Islet precursor cell (in vitro differentiated cells): ENCODE measurements at regions not wholly inside any gene's neighbourhood (a gene's known extent, or its start where the extent isn't known, plus 50 kb on each side); places are given as distances from the start of the nearest gene placed in this dataset.

Experiments
- DNase-seq: peaks from one replicate; pipeline ENCODE4 v3.0.0-alpha.2; 2018

GRCh38 chr13:34256236-34256635, 438.3 kb downstream of the RFC3 start:
- DNase-seq = no peak

DNA sequence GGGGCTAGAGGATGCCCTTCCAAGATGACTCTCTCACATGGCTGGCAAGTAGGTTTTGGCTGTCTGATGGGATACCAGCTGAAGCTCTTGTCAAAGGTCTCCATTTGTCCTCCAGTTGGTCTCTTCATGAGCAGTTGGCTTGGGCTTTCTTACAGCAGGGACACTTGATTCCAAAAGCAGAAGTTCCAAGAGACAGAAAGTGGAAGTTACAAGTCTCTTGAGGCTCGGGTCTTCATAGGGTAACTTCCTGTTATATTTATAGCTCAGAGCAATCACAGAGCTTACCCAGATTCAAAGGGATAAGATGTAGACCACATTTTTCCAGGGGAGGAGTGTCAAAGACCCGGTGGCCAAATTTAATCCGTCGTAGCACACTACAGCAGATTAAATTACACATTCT, 440.0 kb downstream of the RFC3 start:
- DNase-seq = no peak

GRCh38 chr13:34258646-34259386, 440.9 kb downstream of the RFC3 start:
- no peak for DNase-seq

GRCh38 chr13:34263681-34264080, 445.7 kb downstream of the RFC3 start:
- no peak for DNase-seq

- no peak for DNase-seq
Observed at GRCh38 chr13:34265046-34265679, 447.2 kb downstream of the RFC3 start.

DNA sequence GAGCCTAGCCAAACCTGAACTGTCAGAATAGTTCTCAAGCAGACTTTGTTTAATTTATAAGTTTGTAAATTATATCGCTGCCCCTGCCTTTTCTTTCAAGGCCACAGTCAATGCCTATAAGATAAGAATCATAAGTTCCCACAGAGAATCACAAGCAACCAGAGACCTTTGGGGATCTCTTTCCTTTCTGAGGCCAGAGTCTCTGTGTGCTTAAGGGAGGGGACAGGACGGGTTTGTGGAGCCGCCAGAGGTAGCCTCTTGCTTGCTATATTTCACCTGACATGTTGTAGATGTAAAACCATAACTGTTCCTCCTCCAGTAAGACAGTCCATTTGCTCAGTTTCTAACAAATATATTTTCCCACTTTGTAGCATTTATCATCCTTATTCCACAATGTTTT, 458.8 kb downstream of the RFC3 start:
- no peak for DNase-seq

- DNase-seq = no peak
Observed at GRCh38 chr13:34277936-34278335, 460.0 kb downstream of the RFC3 start.

DNA sequence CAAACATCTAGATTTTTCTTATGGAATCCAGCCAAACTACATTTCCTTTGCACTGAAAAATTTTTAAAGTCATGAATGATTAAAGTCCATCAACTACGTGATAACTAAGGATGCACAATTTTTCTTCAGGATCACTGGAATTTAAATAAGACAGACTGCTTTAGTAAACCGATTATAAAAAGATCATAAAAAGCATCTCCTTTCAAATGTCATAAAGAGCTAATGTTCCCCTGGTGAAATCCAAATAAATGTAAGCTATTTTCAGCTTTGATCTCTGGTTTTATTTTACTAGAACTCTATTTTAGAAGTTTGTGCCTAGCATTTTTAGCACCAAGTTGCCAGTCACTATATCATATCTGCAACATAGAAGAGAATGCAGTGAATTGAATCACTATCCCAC, 460.8 kb downstream of the RFC3 start:
- no peak for DNase-seq

DNA sequence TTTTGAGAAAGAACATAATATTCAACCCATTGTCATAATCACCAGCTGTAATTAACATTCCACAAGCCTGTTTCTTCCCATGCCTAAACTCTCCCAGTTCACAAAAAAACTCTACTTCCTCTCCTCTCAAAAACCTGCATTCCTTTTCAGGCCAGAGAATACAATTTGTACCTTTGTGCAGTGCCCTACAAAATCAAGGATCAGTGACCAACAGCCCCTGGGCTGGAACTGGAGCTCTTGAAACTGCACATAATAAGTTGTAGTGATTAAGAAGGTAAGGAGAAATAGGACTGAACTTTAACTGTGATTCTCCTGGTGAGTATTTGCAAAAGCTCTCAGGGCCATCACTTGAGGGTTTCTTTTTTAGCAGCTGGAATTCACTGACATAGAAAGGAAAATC, 472.7 kb downstream of the RFC3 start:
- DNase-seq = peak; percentile 56

GRCh38 chr13:34294483-34295129, 476.7 kb downstream of the RFC3 start:
- DNase-seq = no peak

GRCh38 chr13:34300559-34300958, 482.6 kb downstream of the RFC3 start:
- DNase-seq = no peak

DNA sequence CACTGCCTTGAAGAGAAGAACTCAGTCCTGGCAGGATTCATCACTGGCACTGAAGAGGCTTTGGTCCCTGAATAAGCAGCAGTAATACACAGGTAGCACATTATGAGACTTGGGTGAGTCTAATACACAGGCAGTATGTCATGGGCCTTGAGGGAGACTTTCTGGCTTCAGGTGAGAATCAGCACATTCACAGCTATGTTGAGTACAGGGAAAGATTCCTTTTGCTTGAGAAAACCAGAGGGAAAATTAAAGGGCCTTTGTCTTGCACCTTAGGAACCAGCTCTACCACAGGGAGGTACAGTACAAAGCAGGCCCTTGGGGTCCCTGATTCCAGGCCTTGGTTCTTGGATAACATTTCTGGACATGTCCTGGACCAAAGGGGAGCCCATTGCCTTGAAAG, 484.6 kb downstream of the RFC3 start:
- no peak for DNase-seq

GRCh38 chr13:34303346-34303745, 485.4 kb downstream of the RFC3 start:
- DNase-seq = no peak

- no peak for DNase-seq
Observed at GRCh38 chr13:34307607-34308006, 489.7 kb downstream of the RFC3 start.

- no peak for DNase-seq
Observed at GRCh38 chr13:34308725-34309124, 490.8 kb downstream of the RFC3 start.

GRCh38 chr13:34310539-34310938, 492.6 kb downstream of the RFC3 start:
- DNase-seq = no peak

DNA sequence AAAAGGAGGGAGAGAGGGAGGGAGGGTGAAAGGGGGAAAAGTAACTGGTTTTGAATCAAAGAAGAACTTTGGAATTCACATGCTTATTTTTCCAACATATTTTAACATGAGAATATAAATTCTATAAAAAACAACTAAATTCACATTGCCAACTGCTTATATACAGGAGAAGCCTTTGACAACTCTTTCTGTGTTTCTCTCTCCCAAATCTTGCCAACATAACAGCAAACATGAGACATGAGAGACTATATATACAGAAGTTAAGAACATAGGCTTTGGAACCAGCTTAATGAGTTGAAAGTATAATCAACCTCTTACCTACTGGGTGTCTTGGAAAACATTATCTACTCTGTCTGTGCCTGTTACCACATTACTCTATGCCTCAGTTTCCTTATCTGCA, 493.3 kb downstream of the RFC3 start:
- DNase-seq = no peak

- no peak for DNase-seq
Observed at GRCh38 chr13:34312578-34312977, 494.6 kb downstream of the RFC3 start.

GRCh38 chr13:34320084-34320483, 502.1 kb downstream of the RFC3 start:
- DNase-seq = no peak

- DNase-seq = no peak
Observed at GRCh38 chr13:34322014-34322742, 504.2 kb downstream of the RFC3 start.

DNA sequence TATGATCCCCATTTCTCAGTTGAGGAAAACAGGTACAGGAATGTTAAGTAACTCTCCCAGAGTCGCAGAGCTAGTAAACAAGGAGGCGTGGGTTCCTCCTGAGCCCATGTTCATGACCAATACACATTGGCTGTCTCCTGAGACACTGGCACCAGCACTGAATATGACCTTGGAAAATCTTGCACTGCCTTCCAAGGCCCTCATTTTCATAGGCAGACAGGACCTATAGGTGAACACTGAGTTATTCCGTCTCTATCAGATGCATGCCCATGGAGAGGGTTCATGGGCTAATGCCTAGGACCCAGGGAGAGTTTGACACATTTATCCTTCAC, 504.8 kb downstream of the RFC3 start:
- DNase-seq = no peak

DNA sequence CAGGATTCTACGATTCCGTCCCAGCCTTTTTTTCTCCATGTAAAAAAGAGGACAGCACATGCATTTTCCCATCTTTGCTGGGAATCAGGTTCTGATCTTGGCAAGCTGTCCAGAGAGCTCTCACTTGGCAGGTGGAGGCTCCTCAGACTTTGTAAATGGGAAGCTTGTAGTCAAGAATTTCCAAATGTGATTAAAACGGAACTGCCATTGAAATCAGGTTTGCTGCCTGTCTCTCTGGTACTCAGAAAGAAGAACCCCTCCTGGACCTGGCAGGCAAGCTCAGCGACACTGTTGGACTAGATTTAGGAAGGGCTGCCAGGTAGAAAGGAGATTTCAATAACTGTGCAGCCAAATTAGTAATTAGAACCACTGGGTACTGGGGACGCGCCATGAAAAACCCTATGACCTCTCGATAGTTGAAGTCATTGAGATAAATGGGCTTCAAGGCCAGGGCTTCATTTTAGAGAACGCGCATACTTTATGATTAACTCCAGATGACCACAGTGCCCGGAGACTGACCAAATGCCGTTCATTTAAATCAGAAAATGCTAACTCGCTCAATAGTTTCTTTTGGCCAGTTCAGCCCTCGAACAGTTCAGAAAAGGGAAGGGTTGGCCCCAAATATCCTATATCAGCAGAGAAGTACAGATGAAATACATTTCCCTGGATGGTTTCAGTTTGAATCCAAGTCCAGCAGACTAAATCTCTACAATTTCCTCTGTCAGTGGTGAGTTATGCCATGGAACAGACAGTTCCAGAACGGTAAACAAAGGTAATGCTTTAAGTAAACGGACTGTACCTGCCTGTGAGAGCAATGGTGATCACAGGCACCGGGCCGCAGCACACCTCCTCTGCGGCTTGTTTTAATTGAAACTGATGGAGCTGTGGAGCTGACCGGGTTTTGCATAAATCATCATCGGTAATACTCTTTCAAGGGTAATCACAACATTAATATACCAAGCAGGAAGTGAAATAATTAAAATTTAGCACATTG, 517.4 kb downstream of the RFC3 start:
- DNase-seq = no peak

GRCh38 chr13:34338102-34338501, 520.2 kb downstream of the RFC3 start:
- no peak for DNase-seq
